ENCODE measurements at regions not wholly inside any gene's neighbourhood (a gene's known extent, or its start where the extent isn't known, plus 50 kb on each side); places are given as distances from the start of the nearest gene placed in this dataset.

DNA sequence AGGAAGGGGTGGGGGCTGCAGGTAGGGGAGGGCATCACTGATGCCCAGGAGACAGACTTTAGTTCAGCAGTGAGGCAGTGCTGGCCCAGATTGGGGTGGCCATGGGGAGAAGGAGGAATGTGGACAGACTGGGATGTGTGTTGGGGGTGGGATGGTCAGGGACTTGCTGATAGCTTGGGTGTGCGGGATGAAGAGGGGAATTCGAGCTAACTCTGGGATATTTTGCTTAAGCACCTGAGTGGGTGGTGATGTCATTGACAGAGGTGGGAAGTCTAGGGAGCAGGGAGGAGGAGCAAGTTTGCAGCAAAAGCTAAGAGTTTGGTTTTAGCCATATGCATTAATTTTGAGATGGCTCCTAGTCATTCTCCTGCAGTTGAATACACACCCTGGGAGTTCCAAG, 207.5 kb downstream of the RPLP1 start (continued):
- TF ChIP-seq JUND (IDR thresholded peaks at IDR 0.05) = no peak
- no peak for TF ChIP-seq RAD21 (IDR thresholded peaks at IDR 0.05)

DNA sequence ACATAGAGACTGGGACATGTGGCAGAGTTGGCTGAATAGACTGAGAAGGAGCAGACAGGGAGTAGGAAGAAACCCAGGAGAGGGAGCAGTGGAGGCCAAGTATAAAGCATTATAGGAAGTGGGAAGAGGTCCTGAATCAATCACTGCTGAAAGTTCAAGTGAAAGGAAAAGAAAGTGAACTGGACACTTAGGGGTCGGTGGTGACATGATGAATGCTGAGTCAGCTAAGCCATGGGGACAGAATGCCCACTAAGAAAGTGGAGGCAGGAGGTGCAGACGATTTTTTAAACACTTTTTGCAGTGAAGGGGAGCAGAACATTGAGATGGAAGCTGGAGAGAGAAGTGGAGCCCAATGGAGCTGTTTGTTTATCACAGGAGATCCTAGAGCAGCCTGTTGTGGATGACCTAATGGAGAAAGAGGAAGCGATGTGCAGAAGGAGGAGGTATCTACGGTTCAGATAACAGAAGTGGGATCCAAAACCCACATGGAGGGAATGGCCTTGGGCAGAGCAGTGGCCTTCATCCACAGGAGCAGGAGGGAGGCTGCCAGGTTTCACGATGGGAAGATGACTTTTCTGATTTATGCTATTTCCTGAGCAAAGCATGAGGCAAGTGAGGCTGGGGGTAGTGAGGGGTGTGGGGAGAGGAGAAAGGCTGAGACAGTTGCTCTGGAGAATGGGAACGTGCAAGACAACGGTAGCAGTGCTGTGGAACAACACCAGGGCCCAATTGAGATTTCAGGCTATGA, 208.2 kb downstream of the RPLP1 start:
- no peak overlapping the region for H3K27ac ChIP-seq (ENCODE audit: low read depth in 1 of 2, low read length in 2 of 2)
- 80% methylated on average over 7 of the region's 7 CpGs for WGBS
- no peak for DNase-seq (ENCODE audit: low spot score)
- H3K4me1 ChIP-seq (ENCODE audit: control insufficient read depth in 4 of 4, insufficient read depth in 4 of 4, low read length in 3 of 4) = no peaks in the 10 kb centered on the region
- no peaks in the 10 kb centered on the region for H3K27me3 ChIP-seq (ENCODE audit: control insufficient read depth in 4 of 4, insufficient read depth in 4 of 4, low read length in 3 of 4)
- H3K9me3 ChIP-seq (ENCODE audit: control insufficient read depth in 4 of 4, low read length in 3 of 4) = no peaks in the 10 kb centered on the region
- no peak overlapping the region for H3K9ac ChIP-seq (ENCODE audit: low read depth in 1 of 2, low read length in 2 of 2)
- H3K4me3 ChIP-seq (ENCODE audit: low read depth in 1 of 3, low read length in 3 of 3) = no peak overlapping the region
- no peaks in the 10 kb centered on the region for H3K36me3 ChIP-seq (ENCODE audit: control insufficient read depth in 4 of 4, insufficient read depth in 3 of 4, low read depth in 1 of 4, low read length in 3 of 4)
- TF ChIP-seq, protein P1, sequence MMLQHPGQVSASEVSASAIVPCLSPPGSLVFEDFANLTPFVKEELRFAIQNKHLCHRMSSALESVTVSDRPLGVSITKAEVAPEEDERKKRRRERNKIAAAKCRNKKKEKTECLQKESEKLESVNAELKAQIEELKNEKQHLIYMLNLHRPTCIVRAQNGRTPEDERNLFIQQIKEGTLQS (IDR thresholded peaks at IDR 0.05) = no peak
- TF ChIP-seq YY1 (IDR thresholded peaks at IDR 0.05) = no peak
- TF ChIP-seq, protein P2, sequence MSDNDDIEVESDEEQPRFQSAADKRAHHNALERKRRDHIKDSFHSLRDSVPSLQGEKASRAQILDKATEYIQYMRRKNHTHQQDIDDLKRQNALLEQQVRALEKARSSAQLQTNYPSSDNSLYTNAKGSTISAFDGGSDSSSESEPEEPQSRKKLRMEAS (IDR thresholded peaks at IDR 0.05) = no peak
- no peak for TF ChIP-seq RAD21 (IDR thresholded peaks at IDR 0.05)
- no peak for TF ChIP-seq FOXA2 (IDR thresholded peaks at IDR 0.05)
- TF ChIP-seq HNF4G (IDR thresholded peaks at IDR 0.05) = no peak
- no peak for TF ChIP-seq TAF1 (conservative IDR thresholded peaks at IDR 0.05)
- TF ChIP-seq RXRA (IDR thresholded peaks at IDR 0.05) = no peak
- TF ChIP-seq, protein P3, sequence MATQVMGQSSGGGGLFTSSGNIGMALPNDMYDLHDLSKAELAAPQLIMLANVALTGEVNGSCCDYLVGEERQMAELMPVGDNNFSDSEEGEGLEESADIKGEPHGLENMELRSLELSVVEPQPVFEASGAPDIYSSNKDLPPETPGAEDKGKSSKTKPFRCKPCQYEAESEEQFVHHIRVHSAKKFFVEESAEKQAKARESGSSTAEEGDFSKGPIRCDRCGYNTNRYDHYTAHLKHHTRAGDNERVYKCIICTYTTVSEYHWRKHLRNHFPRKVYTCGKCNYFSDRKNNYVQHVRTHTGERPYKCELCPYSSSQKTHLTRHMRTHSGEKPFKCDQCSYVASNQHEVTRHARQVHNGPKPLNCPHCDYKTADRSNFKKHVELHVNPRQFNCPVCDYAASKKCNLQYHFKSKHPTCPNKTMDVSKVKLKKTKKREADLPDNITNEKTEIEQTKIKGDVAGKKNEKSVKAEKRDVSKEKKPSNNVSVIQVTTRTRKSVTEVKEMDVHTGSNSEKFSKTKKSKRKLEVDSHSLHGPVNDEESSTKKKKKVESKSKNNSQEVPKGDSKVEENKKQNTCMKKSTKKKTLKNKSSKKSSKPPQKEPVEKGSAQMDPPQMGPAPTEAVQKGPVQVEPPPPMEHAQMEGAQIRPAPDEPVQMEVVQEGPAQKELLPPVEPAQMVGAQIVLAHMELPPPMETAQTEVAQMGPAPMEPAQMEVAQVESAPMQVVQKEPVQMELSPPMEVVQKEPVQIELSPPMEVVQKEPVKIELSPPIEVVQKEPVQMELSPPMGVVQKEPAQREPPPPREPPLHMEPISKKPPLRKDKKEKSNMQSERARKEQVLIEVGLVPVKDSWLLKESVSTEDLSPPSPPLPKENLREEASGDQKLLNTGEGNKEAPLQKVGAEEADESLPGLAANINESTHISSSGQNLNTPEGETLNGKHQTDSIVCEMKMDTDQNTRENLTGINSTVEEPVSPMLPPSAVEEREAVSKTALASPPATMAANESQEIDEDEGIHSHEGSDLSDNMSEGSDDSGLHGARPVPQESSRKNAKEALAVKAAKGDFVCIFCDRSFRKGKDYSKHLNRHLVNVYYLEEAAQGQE (IDR thresholded peaks at IDR 0.05) = no peak
- TF ChIP-seq, protein P4, sequence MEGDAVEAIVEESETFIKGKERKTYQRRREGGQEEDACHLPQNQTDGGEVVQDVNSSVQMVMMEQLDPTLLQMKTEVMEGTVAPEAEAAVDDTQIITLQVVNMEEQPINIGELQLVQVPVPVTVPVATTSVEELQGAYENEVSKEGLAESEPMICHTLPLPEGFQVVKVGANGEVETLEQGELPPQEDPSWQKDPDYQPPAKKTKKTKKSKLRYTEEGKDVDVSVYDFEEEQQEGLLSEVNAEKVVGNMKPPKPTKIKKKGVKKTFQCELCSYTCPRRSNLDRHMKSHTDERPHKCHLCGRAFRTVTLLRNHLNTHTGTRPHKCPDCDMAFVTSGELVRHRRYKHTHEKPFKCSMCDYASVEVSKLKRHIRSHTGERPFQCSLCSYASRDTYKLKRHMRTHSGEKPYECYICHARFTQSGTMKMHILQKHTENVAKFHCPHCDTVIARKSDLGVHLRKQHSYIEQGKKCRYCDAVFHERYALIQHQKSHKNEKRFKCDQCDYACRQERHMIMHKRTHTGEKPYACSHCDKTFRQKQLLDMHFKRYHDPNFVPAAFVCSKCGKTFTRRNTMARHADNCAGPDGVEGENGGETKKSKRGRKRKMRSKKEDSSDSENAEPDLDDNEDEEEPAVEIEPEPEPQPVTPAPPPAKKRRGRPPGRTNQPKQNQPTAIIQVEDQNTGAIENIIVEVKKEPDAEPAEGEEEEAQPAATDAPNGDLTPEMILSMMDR (IDR thresholded peaks at IDR 0.05; ENCODE audit: low read depth, low read length, missing input control) = no peak
- no peak for TF ChIP-seq JUND (IDR thresholded peaks at IDR 0.05)

DNA sequence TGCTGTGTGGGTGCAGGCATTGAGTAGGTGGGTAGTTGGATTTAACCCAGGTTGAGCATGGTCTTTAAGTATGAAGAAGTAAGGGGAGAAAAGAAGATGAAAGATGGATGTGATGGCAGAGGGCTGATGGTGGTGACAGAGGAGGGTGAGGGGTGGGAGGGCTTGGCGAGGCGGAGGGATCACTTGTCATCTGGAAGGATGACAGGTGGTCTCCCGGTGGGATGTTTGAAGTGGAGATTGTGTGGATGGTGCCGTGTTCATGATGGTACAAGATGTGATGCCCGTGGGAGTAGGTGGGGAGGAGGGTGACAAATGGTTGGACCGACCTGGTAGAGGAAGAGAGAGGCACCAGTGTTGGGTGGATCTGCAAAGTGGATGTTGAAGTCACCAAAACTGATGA, 208.8 kb downstream of the RPLP1 start:
- DNase-seq (ENCODE audit: low spot score) = no peak
- 92% methylated on average over 6 of the region's 6 CpGs for WGBS

More for the DNA sequence above, 208.8 kb downstream of the RPLP1 start:
- H3K4me1 ChIP-seq (ENCODE audit: control insufficient read depth in 4 of 4, insufficient read depth in 4 of 4, low read length in 3 of 4) = peaks cover 0 to 2% (median 0%) of the 10 kb centered on the region in 4 donors
- H3K27ac ChIP-seq (ENCODE audit: low read depth in 1 of 2, low read length in 2 of 2) = no peak overlapping the region
- H3K36me3 ChIP-seq (ENCODE audit: control insufficient read depth in 4 of 4, insufficient read depth in 3 of 4, low read depth in 1 of 4, low read length in 3 of 4) = no peaks in the 10 kb centered on the region
- H3K27me3 ChIP-seq (ENCODE audit: control insufficient read depth in 4 of 4, insufficient read depth in 4 of 4, low read length in 3 of 4) = no peaks in the 10 kb centered on the region
- TF ChIP-seq HNF4G (IDR thresholded peaks at IDR 0.05) (no peak), TAF1 (conservative IDR thresholded peaks at IDR 0.05) (no peak), HNF4A (conservative IDR thresholded peaks at IDR 0.05) (no peak), NR2F2 (IDR thresholded peaks at IDR 0.05) (no peak), RAD21 (IDR thresholded peaks at IDR 0.05) (no peak)
- TF ChIP-seq, protein P2 (IDR thresholded peaks at IDR 0.05) = no peak
- H3K4me3 ChIP-seq (ENCODE audit: low read depth in 1 of 3, low read length in 3 of 3) = no peak overlapping the region
- H3K9me3 ChIP-seq (ENCODE audit: control insufficient read depth in 4 of 4, low read length in 3 of 4) = no peaks in the 10 kb centered on the region
- H3K9ac ChIP-seq (ENCODE audit: low read depth in 1 of 2, low read length in 2 of 2) = no peak overlapping the region

All from liver (tissue), 8 donors.